ENCODE measurements at regions not wholly inside any gene's neighbourhood (a gene's known extent, or its start where the extent isn't known, plus 50 kb on each side); places are given as distances from the start of the nearest gene placed in this dataset.

DNA sequence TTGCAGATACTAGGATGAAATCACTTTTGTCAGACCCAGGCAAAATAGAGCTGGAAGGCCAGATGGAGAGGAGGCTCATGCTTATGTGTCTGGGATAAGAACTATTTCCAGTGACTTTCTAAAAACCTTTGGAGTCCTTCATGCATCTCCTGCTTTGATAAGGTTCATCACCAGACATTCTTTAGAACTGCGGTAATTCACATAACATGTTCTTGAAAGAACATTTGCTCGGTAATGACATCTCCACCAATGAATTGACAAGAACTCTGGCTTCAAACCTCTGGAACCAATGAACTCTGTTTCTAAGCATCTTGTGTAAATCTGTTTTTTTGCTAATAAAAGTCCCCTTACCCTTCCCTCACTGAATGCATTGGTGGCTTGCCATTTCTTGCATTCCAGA is 112.0 kb upstream of the KL start:
- Histone ChIP-seq H3K4me1 (no peaks in the 10 kb centered on the region), H3K36me3 (ENCODE audit: control insufficient read depth, insufficient read depth, low read length) (no peaks in the 10 kb centered on the region), H3K9me3 (ENCODE audit: control insufficient read depth, low read length) (no peaks in the 10 kb centered on the region), H3K4me3 (ENCODE audit: low read depth, low read length) (no peak overlapping the region), H3K9ac (no peak overlapping the region), H3K4me2 (ENCODE audit: low read length) (no peak overlapping the region), H3K79me2 (no peaks in the 10 kb centered on the region), H3K27ac (no peak overlapping the region), H3K27me3 (ENCODE audit: control insufficient read depth, insufficient read depth, low read length) (no peaks in the 10 kb centered on the region), H2AFZ (no peak overlapping the region)
- TF ChIP-seq, protein P1, sequence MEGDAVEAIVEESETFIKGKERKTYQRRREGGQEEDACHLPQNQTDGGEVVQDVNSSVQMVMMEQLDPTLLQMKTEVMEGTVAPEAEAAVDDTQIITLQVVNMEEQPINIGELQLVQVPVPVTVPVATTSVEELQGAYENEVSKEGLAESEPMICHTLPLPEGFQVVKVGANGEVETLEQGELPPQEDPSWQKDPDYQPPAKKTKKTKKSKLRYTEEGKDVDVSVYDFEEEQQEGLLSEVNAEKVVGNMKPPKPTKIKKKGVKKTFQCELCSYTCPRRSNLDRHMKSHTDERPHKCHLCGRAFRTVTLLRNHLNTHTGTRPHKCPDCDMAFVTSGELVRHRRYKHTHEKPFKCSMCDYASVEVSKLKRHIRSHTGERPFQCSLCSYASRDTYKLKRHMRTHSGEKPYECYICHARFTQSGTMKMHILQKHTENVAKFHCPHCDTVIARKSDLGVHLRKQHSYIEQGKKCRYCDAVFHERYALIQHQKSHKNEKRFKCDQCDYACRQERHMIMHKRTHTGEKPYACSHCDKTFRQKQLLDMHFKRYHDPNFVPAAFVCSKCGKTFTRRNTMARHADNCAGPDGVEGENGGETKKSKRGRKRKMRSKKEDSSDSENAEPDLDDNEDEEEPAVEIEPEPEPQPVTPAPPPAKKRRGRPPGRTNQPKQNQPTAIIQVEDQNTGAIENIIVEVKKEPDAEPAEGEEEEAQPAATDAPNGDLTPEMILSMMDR (IDR thresholded peaks at IDR 0.05) = no peak

DNA sequence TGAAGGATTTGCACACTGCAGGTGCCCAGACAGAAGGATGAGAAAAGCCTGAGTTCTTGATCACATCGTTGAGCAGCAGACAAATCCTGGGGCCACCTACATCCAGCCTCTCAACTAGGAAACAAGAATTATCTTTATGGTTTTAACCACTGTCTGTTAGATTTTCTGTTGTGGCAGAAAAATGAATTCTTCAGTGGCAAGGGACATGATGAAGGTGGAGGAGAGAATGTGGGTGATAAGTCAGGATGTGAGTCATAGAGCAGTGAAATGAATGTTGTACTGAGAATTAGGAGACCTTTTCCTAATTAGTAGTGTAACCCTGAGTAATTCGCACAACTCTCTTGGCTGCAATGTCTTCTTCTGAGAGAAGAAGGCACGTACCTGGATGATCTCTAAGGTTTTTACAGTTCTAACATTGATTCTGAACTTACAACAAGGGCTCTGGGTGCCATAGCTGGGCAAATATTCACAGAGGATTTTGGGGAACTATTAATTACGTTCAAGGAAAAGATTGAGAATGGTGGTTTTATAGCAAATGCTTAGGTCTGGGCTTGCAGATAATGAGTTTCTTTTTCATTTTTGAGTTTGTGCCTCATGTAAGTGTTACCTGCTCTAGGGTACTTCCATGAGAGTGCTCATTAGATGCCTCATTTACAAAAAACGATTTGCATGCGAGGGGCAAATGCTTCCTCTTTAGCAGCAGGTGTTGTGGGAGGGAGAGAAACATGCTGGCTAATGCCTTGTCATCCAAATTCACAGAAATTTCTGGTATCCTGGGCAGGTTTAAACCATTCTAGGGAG is 111.0 kb upstream of the KL start:
- no peaks in the 10 kb centered on the region for H3K79me2 ChIP-seq
- no peak overlapping the region for H3K4me2 ChIP-seq (ENCODE audit: low read length)
- H3K9me3 ChIP-seq (ENCODE audit: control insufficient read depth, low read length) = no peaks in the 10 kb centered on the region
- H2AFZ ChIP-seq = no peak overlapping the region
- no peak overlapping the region for H3K27ac ChIP-seq
- H3K4me3 ChIP-seq (ENCODE audit: low read depth, low read length) = no peak overlapping the region
- no peak overlapping the region for H3K9ac ChIP-seq
- TF ChIP-seq, protein P1 (IDR thresholded peaks at IDR 0.05) = no peak
- no peaks in the 10 kb centered on the region for H3K36me3 ChIP-seq (ENCODE audit: control insufficient read depth, insufficient read depth, low read length)
- no peaks in the 10 kb centered on the region for H3K4me1 ChIP-seq
- H3K27me3 ChIP-seq (ENCODE audit: control insufficient read depth, insufficient read depth, low read length) = no peaks in the 10 kb centered on the region

DNA sequence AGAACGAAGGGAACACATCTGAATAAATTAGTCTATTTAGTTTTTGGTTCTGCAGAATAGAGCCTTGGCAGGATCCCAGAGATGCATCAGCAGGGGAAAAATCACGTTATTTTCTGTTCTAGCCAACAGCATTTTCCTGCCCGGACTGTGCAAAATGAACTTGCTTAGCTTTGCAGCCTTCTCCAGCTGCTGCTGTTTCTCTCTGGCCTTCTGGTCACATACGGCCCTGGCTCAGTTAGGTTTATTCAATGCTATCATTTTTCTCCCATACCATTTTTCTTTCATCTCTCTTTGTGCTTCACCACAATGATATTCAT is 110.4 kb upstream of the KL start:
- Histone ChIP-seq H3K4me1 (no peaks in the 10 kb centered on the region), H3K4me3 (ENCODE audit: low read depth, low read length) (no peak overlapping the region), H3K27me3 (ENCODE audit: control insufficient read depth, insufficient read depth, low read length) (no peaks in the 10 kb centered on the region), H3K9me3 (ENCODE audit: control insufficient read depth, low read length) (no peaks in the 10 kb centered on the region), H3K9ac (no peak overlapping the region), H2AFZ (no peak overlapping the region), H3K27ac (no peak overlapping the region), H3K36me3 (ENCODE audit: control insufficient read depth, insufficient read depth, low read length) (no peaks in the 10 kb centered on the region), H3K79me2 (no peaks in the 10 kb centered on the region), H3K4me2 (ENCODE audit: low read length) (no peak overlapping the region)
- TF ChIP-seq, protein P1 (IDR thresholded peaks at IDR 0.05) = no peak

DNA sequence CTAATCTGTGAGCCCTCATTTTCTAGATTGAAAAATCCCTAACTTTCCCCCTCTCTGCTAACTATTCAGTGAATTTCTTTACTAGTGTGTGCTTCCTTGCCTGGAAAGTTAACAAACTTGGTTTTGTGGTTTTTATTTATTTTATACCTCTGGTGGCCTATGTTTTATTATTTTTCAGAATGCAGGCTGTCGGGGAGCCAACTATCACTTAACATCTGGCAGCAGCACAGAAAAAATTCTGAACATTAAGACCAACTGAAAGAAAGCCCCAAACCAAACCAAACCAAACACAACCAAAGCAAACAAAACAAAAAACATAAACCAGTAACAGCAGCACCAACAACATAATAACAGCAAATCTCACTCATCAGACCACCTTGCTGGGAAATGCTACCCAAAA is 109.0 kb upstream of the KL start:
- Histone ChIP-seq H3K4me1 (no peaks in the 10 kb centered on the region), H3K4me2 (ENCODE audit: low read length) (no peak overlapping the region), H3K79me2 (no peaks in the 10 kb centered on the region), H3K36me3 (ENCODE audit: control insufficient read depth, insufficient read depth, low read length) (no peaks in the 10 kb centered on the region), H2AFZ (no peak overlapping the region), H3K9ac (no peak overlapping the region), H3K4me3 (ENCODE audit: low read depth, low read length) (no peak overlapping the region), H3K27me3 (ENCODE audit: control insufficient read depth, insufficient read depth, low read length) (no peaks in the 10 kb centered on the region), H3K27ac (no peak overlapping the region), H3K9me3 (ENCODE audit: control insufficient read depth, low read length) (no peaks in the 10 kb centered on the region)
- TF ChIP-seq, protein P1 (IDR thresholded peaks at IDR 0.05) = no peak

DNA sequence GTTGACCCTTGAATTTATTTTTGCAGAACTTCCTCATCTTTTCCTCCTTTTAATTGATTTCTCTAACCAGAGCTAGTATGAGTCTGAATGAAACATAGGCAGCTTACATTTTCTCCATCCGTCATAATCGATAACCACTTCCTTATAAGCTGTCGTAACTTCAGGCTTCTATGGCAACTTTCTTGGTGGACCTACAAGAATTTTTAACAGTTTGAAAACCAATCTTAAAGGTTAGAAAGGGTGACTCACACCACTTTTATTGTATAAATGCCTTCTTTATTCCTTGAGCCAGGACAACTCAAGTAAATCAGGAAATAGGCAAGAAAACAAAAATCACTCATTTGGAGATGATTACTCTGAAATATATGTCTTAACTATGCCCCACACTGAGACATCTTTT is 105.7 kb upstream of the KL start:
- H3K9me3 ChIP-seq (ENCODE audit: control insufficient read depth, low read length) = no peaks in the 10 kb centered on the region
- TF ChIP-seq, protein P1 (IDR thresholded peaks at IDR 0.05) = no peak

More for the DNA sequence above, 105.7 kb upstream of the KL start:
- no peaks in the 10 kb centered on the region for H3K79me2 ChIP-seq
- H3K27ac ChIP-seq = no peak overlapping the region
- no peaks in the 10 kb centered on the region for H3K27me3 ChIP-seq (ENCODE audit: control insufficient read depth, insufficient read depth, low read length)
- H3K9ac ChIP-seq = no peak overlapping the region
- H3K4me1 ChIP-seq = no peaks in the 10 kb centered on the region
- H3K36me3 ChIP-seq (ENCODE audit: control insufficient read depth, insufficient read depth, low read length) = no peaks in the 10 kb centered on the region
- H3K4me2 ChIP-seq (ENCODE audit: low read length) = no peak overlapping the region
- no peak overlapping the region for H3K4me3 ChIP-seq (ENCODE audit: low read depth, low read length)
- H2AFZ ChIP-seq = no peak overlapping the region
